Liver (tissue), 8 donors: ENCODE measurements at regions not wholly inside any gene's neighbourhood (a gene's known extent, or its start where the extent isn't known, plus 50 kb on each side); places are given as distances from the start of the nearest gene placed in this dataset.
"Not testable (repeated sequence)": the region's sequence is repeated elsewhere in the genome, so short reads cannot be mapped to it uniquely, and the experiment has no call there.

Experiments
- DNase-seq: peaks from one replicate; pipeline ENCODE4 v3.0.0-alpha.2; 2017; ENCODE audit warnings: low spot score
- H3K27ac ChIP-seq, 2 donors: one replicate each; pipeline ENCODE4 v1.7.0; 2013; ENCODE audit warnings: inconsistent platforms in 2 of 2, low read length in 2 of 2, control low read depth in 1 of 2, low read depth in 1 of 2, mild to moderate bottlenecking in 1 of 2
- H3K27me3 ChIP-seq, 4 donors: one replicate each; pipeline versions ENCODE4 v1.6.1 to v1.7.0; 2013; ENCODE audit warnings: low read length in 3 of 4, inconsistent platforms in 1 of 4, mild to moderate bottlenecking in 1 of 4, moderate library complexity in 1 of 4; ENCODE audit not compliant: control insufficient read depth in 4 of 4, insufficient read depth in 4 of 4
- H3K36me3 ChIP-seq, 4 donors: one replicate each; pipeline versions ENCODE4 v1.6.1 to v1.7.0; 2013; ENCODE audit warnings: low read length in 3 of 4, mild to moderate bottlenecking in 3 of 4, low read depth in 1 of 4, moderate library complexity in 1 of 4; ENCODE audit not compliant: control insufficient read depth in 4 of 4, insufficient read depth in 3 of 4
- H3K4me1 ChIP-seq, 4 donors: one replicate each; pipeline versions ENCODE4 v1.6.1 to v1.7.0; 2013; ENCODE audit warnings: low read length in 3 of 4, mild to moderate bottlenecking in 3 of 4, moderate library complexity in 1 of 4; ENCODE audit not compliant: control insufficient read depth in 4 of 4, insufficient read depth in 4 of 4
- H3K4me3 ChIP-seq, 3 donors: one replicate each; pipeline versions ENCODE4 v1.6.1 to v1.7.0; 2013; ENCODE audit warnings: low read length in 3 of 3, control low read depth in 1 of 3, low read depth in 1 of 3, mild to moderate bottlenecking in 1 of 3
- H3K9ac ChIP-seq, 2 donors: one replicate each; pipeline ENCODE4 v1.7.0; 2013; ENCODE audit warnings: low read length in 2 of 2, mild to moderate bottlenecking in 2 of 2, moderate library complexity in 2 of 2, control low read depth in 1 of 2, low read depth in 1 of 2
- H3K9me3 ChIP-seq, 4 donors: one replicate each; pipeline versions ENCODE4 v1.6.1 to v1.7.0; 2013; ENCODE audit warnings: low read length in 3 of 4; ENCODE audit not compliant: control insufficient read depth in 4 of 4
- ATF3 ChIP-seq: IDR thresholded peaks from 2 replicates; pipeline ENCODE4 v1.6.1; 2016; ENCODE audit warnings: antibody characterized with exemption
- CTCF ChIP-seq: fragments of 150-350 bp; IDR thresholded peaks from 2 replicates; pipeline ENCODE4 v1.5.1; 2017; ENCODE audit warnings: improper control_type of control experiment, low read depth, low read length; ENCODE audit not compliant: missing input control
- EGR1 ChIP-seq, 2 donors: IDR thresholded peaks; 2 replicates each; pipeline ENCODE4 v1.6.1; 2016 to 2018; ENCODE audit warnings: antibody characterized with exemption in 2 of 2, low read depth in 2 of 2
- FOXA1 ChIP-seq: IDR thresholded peaks from 2 replicates; pipeline ENCODE4 v1.6.1; 2016; ENCODE audit warnings: antibody characterized with exemption
- FOXA2 ChIP-seq: IDR thresholded peaks from 2 replicates; pipeline ENCODE4 v1.6.1; 2016; ENCODE audit warnings: antibody characterized with exemption
- GABPA ChIP-seq, 2 donors: IDR thresholded peaks in 1 of 2; conservative IDR thresholded peaks in 1 of 2; 2 replicates each; pipeline ENCODE4 v1.6.1; 2016; ENCODE audit warnings: antibody characterized with exemption in 2 of 2, mild to moderate bottlenecking in 1 of 2, moderate library complexity in 1 of 2
- HNF4A ChIP-seq, 2 donors: conservative IDR thresholded peaks; 2 replicates each; pipeline ENCODE4 v1.6.1; 2016; ENCODE audit warnings: antibody characterized with exemption in 2 of 2, mild to moderate bottlenecking in 2 of 2
- HNF4G ChIP-seq: IDR thresholded peaks from 2 replicates; pipeline ENCODE4 v1.6.1; 2016; ENCODE audit warnings: antibody characterized with exemption
- JUND ChIP-seq, 2 donors: IDR thresholded peaks; 2 replicates each; pipeline ENCODE4 v1.6.1; 2016; ENCODE audit warnings: antibody characterized with exemption in 2 of 2
- MAX ChIP-seq: IDR thresholded peaks from 2 replicates; pipeline ENCODE4 v1.6.1; 2016; ENCODE audit warnings: antibody characterized with exemption
- NR2F2 ChIP-seq: IDR thresholded peaks from 2 replicates; pipeline ENCODE4 v1.6.1; 2016; ENCODE audit warnings: antibody characterized with exemption
- REST ChIP-seq: IDR thresholded peaks from 2 replicates; pipeline ENCODE4 v1.6.1; 2016; ENCODE audit warnings: antibody characterized with exemption, mild to moderate bottlenecking
- RXRA ChIP-seq, 2 donors: IDR thresholded peaks; 2 replicates each; pipeline ENCODE4 v1.6.1; 2017 to 2018; ENCODE audit warnings: antibody characterized with exemption in 2 of 2, mild to moderate bottlenecking in 1 of 2
- SP1 ChIP-seq: IDR thresholded peaks from 2 replicates; pipeline ENCODE4 v1.6.1; 2018; ENCODE audit warnings: antibody characterized with exemption, mild to moderate bottlenecking
- TAF1 ChIP-seq: conservative IDR thresholded peaks from 2 replicates; pipeline ENCODE4 v1.6.1; 2016; ENCODE audit warnings: antibody characterized with exemption, mild to moderate bottlenecking
- YY1 ChIP-seq: IDR thresholded peaks from 2 replicates; pipeline ENCODE4 v1.6.1; 2016; ENCODE audit warnings: antibody characterized with exemption, mild to moderate bottlenecking
- ZBTB33 ChIP-seq: IDR thresholded peaks from 2 replicates; pipeline ENCODE4 v1.6.1; 2016; ENCODE audit warnings: antibody characterized with exemption
- WGBS: extraction: QIAGEN DNeasy Blood & Tissue Kit; methylation state at CpG from one replicate; pipeline ENCODE4 v1.1.7; 2013; 5-methylcytosine and 5-hydroxymethylcytosine counted together
- donor health status: healthy.
- donor health status: healthy.
- donor health status: healthy.
- donor health status: healthy.
- donor health status: healthy.

- Histone ChIP-seq H3K4me3 (no peak overlapping the region), H3K27me3 (peaks cover 0 to 6% (median 0%) of the 10 kb centered on the region in 4 donors), H3K9me3 (peaks cover 0 to 3% (median 0%) of the 10 kb centered on the region in 4 donors), H3K4me1 (no peaks in the 10 kb centered on the region), H3K27ac (no peak overlapping the region), H3K36me3 (no peaks in the 10 kb centered on the region), H3K9ac (no peak overlapping the region)
- DNase-seq = no peak
- TF ChIP-seq CTCF (no peak), NR2F2 (no peak), JUND (IDR thresholded peaks at IDR 0.05) (no peak), RXRA (IDR thresholded peaks at IDR 0.05) (no peak), FOXA1 (no peak), SP1 (no peak), FOXA2 (no peak), YY1 (no peak), HNF4A (conservative IDR thresholded peaks at IDR 0.05) (no peak), GABPA (IDR thresholded peaks at IDR 0.05 in 1 of 2, conservative IDR thresholded peaks at IDR 0.05 in 1 of 2) (no peak), ATF3 (no peak), TAF1 (no peak), EGR1 (IDR thresholded peaks at IDR 0.05; ENCODE audit: low read depth in 2 of 2) (no peak), MAX (no peak), ZBTB33 (no peak), REST (no peak), HNF4G (no peak)
- 50% methylated on average over 13 of the region's 13 CpGs for WGBS
Observed at GRCh38 chr20:48025051-48025515, 239.8 kb upstream of the SULF2 start.

- TF ChIP-seq MAX = no peak
- no peak for TF ChIP-seq EGR1 (IDR thresholded peaks at IDR 0.05; ENCODE audit: low read depth in 2 of 2)
- TF ChIP-seq JUND (IDR thresholded peaks at IDR 0.05) = no peak
- TF ChIP-seq YY1 = no peak
- no peak for TF ChIP-seq TAF1
- no peak for TF ChIP-seq RXRA (IDR thresholded peaks at IDR 0.05)
- no peak for TF ChIP-seq REST
- Histone ChIP-seq H3K9me3 (peaks cover 0 to 3% (median 0%) of the 10 kb centered on the region in 4 donors), H3K4me1 (no peaks in the 10 kb centered on the region), H3K36me3 (no peaks in the 10 kb centered on the region), H3K9ac (no peak overlapping the region), H3K27me3 (peaks cover 0 to 9% (median 0%) of the 10 kb centered on the region in 4 donors), H3K27ac (no peak overlapping the region), H3K4me3 (no peak overlapping the region)
- DNase-seq = no peak
- 71% methylated on average over 3 of the region's 3 CpGs for WGBS
Observed at GRCh38 chr20:48024539-48024938, 239.3 kb upstream of the SULF2 start.

- DNase-seq, H3K9ac ChIP-seq, H3K36me3 ChIP-seq, H3K9me3 ChIP-seq, H3K27ac ChIP-seq, H3K4me1 ChIP-seq, H3K4me3 ChIP-seq: not testable (repeated sequence)
- WGBS = 71% methylated on average over 6 of the region's 6 CpGs
- peaks cover 0 to 12% (median 0%) of the 10 kb centered on the region in 4 donors for H3K27me3 ChIP-seq
Observed at GRCh38 chr20:48020696-48021095, 235.4 kb upstream of the SULF2 start.
